MCF 10A (cell line): ENCODE measurements at regions not wholly inside any gene's neighbourhood (a gene's known extent, or its start where the extent isn't known, plus 50 kb on each side); places are given as distances from the start of the nearest gene placed in this dataset.
"Not testable (repeated sequence)": the region's sequence is repeated elsewhere in the genome, so short reads cannot be mapped to it uniquely, and the experiment has no call there.

Source experiments
- BruUV-seq: library from RNA; stranded (reverse); fragments of 400-500 nt; replicated peaks from 2 replicates; lab custom pipeline; 2021; lab: Mats Ljungman, UMichigan
- CTCF ChIA-PET: fragments of 300-600 bp; sonication (Branson Sonifier 250); formaldehyde crosslinking; extraction: SDS; loops from one replicate; lab custom pipeline; 2021; ENCODE audit warnings: antibody characterized with exemption, inconsistent platforms; lab: Yijun Ruan, JAX
- POLR2A ChIA-PET: fragments of 300-600, 350-650 bp; sonication (Branson Sonifier 250); formaldehyde crosslinking; extraction: SDS; loops from one replicate; lab custom pipeline; 2020; ENCODE audit warnings: antibody characterized with exemption, inconsistent platforms; lab: Yijun Ruan, JAX
- DNase-seq: peaks from one replicate; pipeline ENCODE4 v3.0.0-alpha.2; 2018; ENCODE audit not compliant: unreplicated experiment
- H3K27ac Mint-ChIP-seq: one replicate; pipeline ENCODE4 v1.8.0; 2022; ENCODE audit warnings: mild to moderate bottlenecking, low read depth, mixed read lengths; ENCODE audit not compliant: unreplicated experiment
- H3K27me3 Mint-ChIP-seq: one replicate; pipeline ENCODE4 v1.8.0; 2022; ENCODE audit warnings: mixed read lengths; ENCODE audit not compliant: insufficient read depth, unreplicated experiment
- H3K36me3 Mint-ChIP-seq: one replicate; pipeline ENCODE4 v1.8.0; 2022; ENCODE audit warnings: mild to moderate bottlenecking, moderate library complexity, mixed read lengths; ENCODE audit not compliant: insufficient read depth, unreplicated experiment
- H3K4me1 Mint-ChIP-seq: one replicate; pipeline ENCODE4 v1.8.0; 2022; ENCODE audit warnings: mixed read lengths; ENCODE audit not compliant: insufficient read depth, unreplicated experiment
- H3K4me3 Mint-ChIP-seq: one replicate; pipeline ENCODE4 v1.8.0; 2022; ENCODE audit warnings: mild to moderate bottlenecking, moderate library complexity, mixed read lengths; ENCODE audit not compliant: unreplicated experiment
- H3K9me3 Mint-ChIP-seq: one replicate; pipeline ENCODE4 v1.8.0; 2022; ENCODE audit warnings: mixed read lengths; ENCODE audit not compliant: unreplicated experiment
- CTCF ChIP-seq: fragments of 200-600 bp; IDR thresholded peaks from one replicate; pipeline ENCODE4 v1.8.0; 2022; ENCODE audit warnings: antibody characterized with exemption, mild to moderate bottlenecking; ENCODE audit not compliant: unreplicated experiment
- intact Hi-C: fragments of 100-400 bp; cut with micrococcal nuclease; formaldehyde crosslinking; loops from 2 replicates; pipeline ENCODE4 v1.14.1; 2022

- no peaks in the 10 kb centered on the region for H3K4me1 Mint-ChIP-seq
- H3K36me3 Mint-ChIP-seq: no peaks in the 10 kb centered on the region
- no peak overlapping the region for H3K27ac Mint-ChIP-seq
- TF ChIP-seq CTCF: no peak
- no peaks in the 10 kb centered on the region for H3K9me3 Mint-ChIP-seq
- DNase-seq: no peak
- H3K27me3 Mint-ChIP-seq: peaks cover 10% of the 10 kb centered on the region
- no peak overlapping the region for H3K4me3 Mint-ChIP-seq
- no TSS peak for BruUV-seq
- CTCF ChIA-PET: interaction anchor here (0.6 kb wide), 1 partner anchor 373 kb away, joined by 3 read pairs; no protein-coding TSS in a partner anchor
- intact Hi-C loops: no loop called here
- POLR2A ChIA-PET: interaction anchor here (0.6 kb wide), 1 partner anchor 9 kb away, joined by 3 read pairs; no protein-coding TSS in a partner anchor
Observed at GRCh38 chr9:33662871-33663270, 132.5 kb upstream of the PRSS3 start.

GRCh38 chr9:33676194-33676745 is 119.1 kb upstream of the PRSS3 start:
- H3K36me3 Mint-ChIP-seq, H3K4me1 Mint-ChIP-seq, CTCF ChIA-PET, H3K4me3 Mint-ChIP-seq, intact Hi-C loops, BruUV-seq, H3K27ac Mint-ChIP-seq, DNase-seq, POLR2A ChIA-PET: not testable (repeated sequence)
- peaks cover 86% of the 10 kb centered on the region for H3K27me3 Mint-ChIP-seq
- peaks cover 11% of the 10 kb centered on the region for H3K9me3 Mint-ChIP-seq

- H3K4me3 Mint-ChIP-seq: no peak overlapping the region
- ChIA-PET POLR2A (interaction anchor here (0.7 kb wide), 1 partner anchor 615 kb away, joined by 3 read pairs; no protein-coding TSS in a partner anchor), CTCF (no interaction called here)
- intact Hi-C loops: no loop called here
- H3K27me3 Mint-ChIP-seq: peaks cover 87% of the 10 kb centered on the region
- no peak overlapping the region for H3K27ac Mint-ChIP-seq
- TF ChIP-seq CTCF: no peak
- BruUV-seq: no TSS peak
- H3K4me1 Mint-ChIP-seq: no peaks in the 10 kb centered on the region
- DNase-seq: no peak
- H3K9me3 Mint-ChIP-seq: peaks cover 7% of the 10 kb centered on the region
- no peaks in the 10 kb centered on the region for H3K36me3 Mint-ChIP-seq
Observed at GRCh38 chr9:33676746-33677505, 118.4 kb upstream of the PRSS3 start.

GRCh38 chr9:33677506-33677809 is 117.9 kb upstream of the PRSS3 start:
- Mint-ChIP-seq H3K27ac (no peak overlapping the region), H3K36me3 (no peaks in the 10 kb centered on the region), H3K4me3 (no peak overlapping the region), H3K9me3 (peaks cover 7% of the 10 kb centered on the region), H3K27me3 (peaks cover 92% of the 10 kb centered on the region), H3K4me1 (no peaks in the 10 kb centered on the region)
- no TSS peak for BruUV-seq
- intact Hi-C loops: no loop called here
- no peak for DNase-seq
- POLR2A ChIA-PET: interaction anchor here (0.7 kb wide), 1 partner anchor 616 kb away, joined by 3 read pairs; no protein-coding TSS in a partner anchor
- CTCF ChIA-PET: interaction anchor here (0.7 kb wide), 1 partner anchor 451 kb away, joined by 4 read pairs; no protein-coding TSS in a partner anchor
- TF ChIP-seq CTCF: no peak
